ENCODE measurements at regions not wholly inside any gene's neighbourhood (a gene's known extent, or its start where the extent isn't known, plus 50 kb on each side); places are given as distances from the start of the nearest gene placed in this dataset.

GRCh38 chr15:47998619-47999019 is 122.2 kb upstream of the SLC24A5 start:
- DNase-seq: no peak

- DNase-seq: no peak
These were observed 119.3 kb upstream of the SLC24A5 start for GRCh38 chr15:48001393-48002039.

- DNase-seq: no peak
These were observed 118.0 kb upstream of the SLC24A5 start for GRCh38 chr15:48002767-48003166.

DNA sequence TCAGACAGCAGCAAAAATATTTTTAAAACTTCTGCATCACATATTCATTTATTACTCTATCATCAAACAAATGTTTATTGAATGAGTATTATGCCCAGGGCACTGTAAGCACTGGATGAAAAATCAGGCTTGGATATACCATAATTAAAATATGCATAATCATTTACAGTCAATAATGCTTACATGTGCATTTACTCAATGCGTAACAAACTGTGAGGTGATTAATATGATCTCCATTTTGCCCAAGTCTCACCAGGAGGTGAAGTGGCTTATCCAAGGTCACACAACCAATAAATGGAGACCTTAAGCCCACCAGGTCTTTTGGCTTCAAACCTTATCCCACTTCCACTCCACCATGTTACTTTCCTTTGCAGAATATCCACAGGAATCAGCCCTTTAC is 117.3 kb upstream of the SLC24A5 start:
- DNase-seq: no peak

- no peak for DNase-seq
These were observed 115.7 kb upstream of the SLC24A5 start for GRCh38 chr15:48005077-48005476.

- DNase-seq: no peak
These were observed 114.7 kb upstream of the SLC24A5 start for GRCh38 chr15:48006031-48006511.

- no peak for DNase-seq
These were observed 110.5 kb upstream of the SLC24A5 start for GRCh38 chr15:48010316-48010715.

DNA sequence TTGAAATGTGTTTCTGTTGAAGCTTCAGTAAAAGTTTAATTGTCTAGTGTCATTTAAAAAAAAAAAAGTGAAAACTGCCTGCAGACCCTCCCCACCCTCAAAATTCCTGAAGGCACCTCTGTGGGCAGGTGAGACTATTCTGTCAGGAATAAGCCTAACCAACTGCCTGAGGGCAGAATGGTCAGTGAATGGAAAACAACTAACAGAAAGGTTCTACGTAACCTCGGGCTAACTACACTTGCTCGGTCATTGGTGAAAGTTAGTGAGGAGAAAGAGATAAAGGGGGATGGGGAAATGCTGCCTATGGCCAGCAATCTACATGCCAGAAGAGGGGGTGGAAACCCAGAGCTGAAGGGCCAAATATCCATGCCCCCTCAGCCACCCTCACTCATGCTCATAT is 108.6 kb upstream of the SLC24A5 start:
- DNase-seq: no peak

DNA sequence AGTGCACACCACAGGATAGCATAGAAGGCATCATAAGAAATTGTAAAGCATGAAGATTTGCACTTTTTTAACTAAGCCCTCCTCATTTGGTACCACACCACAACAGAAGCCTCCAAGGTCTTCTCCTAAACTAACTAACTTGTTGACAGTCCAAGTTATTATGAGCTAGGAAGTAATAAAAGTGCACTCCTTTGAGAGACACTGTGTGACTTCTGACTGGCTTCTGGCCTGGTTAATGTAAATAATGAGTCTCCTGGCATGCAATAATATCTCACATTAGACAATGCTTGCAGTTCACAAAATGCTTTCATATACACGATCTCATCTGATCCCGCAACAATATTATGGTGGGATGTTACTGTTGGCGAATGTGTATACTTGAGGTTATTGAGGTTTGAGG is 103.9 kb upstream of the SLC24A5 start:
- DNase-seq: no peak

DNA sequence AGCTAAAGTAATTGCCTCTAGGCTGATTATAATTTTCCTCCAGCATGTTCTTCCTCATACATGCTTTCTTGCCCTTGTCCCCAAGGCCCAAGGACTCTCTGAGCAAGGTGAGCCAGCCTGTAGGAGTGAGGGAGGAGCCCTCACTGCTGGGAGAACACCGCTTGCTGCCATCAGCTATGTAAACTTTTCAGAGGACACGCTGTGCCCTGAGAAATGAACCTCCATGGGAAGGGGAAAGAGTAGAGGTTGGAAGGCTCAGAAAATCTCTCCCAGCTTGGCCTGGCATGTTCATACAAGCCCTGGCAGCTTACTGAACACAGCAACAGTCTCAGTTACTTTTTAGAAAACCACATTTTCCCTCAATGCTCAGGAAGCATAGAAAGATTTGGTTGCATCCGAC is 103.0 kb upstream of the SLC24A5 start:
- DNase-seq: no peak

- no peak for DNase-seq
These were observed 100.6 kb upstream of the SLC24A5 start for GRCh38 chr15:48020166-48020565.

GRCh38 chr15:48021336-48022086 is 99.3 kb upstream of the SLC24A5 start:
- DNase-seq: no peak

- no peak for DNase-seq
These were observed 95.7 kb upstream of the SLC24A5 start for GRCh38 chr15:48025118-48025517.

DNA sequence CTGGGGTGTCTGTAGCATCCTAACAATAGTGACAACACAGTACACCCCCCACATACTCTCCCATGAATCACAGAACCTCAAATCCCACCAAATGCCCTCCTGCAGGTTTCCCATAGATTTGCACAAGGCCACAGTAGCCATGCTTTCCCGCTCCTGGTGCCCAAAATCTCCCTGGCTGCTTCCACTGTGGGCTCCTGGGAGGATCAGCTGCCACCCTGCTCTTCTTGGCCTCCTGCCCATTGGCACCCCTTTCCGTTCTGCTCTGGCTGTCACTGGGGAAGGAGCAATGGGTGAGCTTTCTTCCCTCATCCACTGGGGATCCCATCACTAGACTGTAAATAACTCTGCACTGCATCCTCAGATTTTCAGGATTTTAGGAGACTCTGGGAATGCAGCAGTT is 92.1 kb upstream of the SLC24A5 start:
- no peak for DNase-seq

GRCh38 chr15:48029642-48030041 is 91.1 kb upstream of the SLC24A5 start:
- no peak for DNase-seq

- DNase-seq: no peak
These were observed 89.3 kb upstream of the SLC24A5 start for GRCh38 chr15:48031466-48031865.

GRCh38 chr15:48031973-48032372 is 88.8 kb upstream of the SLC24A5 start:
- no peak for DNase-seq

DNA sequence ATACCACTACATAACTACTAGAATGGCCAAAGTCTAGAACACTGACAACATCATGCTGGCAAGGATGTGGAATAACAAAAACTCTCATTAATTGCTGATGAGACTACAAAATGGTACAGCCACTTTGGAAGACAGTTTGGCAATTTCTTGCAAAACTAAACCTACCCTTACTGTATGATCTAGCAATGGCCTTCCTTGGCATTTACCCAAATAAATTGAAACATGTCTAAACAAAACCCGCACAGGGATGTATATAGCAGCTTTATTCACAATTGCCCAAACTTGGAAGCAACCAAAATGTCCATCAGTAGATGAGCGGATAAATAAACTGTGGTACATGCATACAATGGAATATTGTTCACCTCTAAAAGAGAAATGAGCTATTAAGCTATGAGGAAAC is 87.9 kb upstream of the SLC24A5 start:
- no peak for DNase-seq

- DNase-seq: no peak
These were observed 82.6 kb upstream of the SLC24A5 start for GRCh38 chr15:48038221-48038620.

GRCh38 chr15:48040166-48040817 is 80.5 kb upstream of the SLC24A5 start:
- DNase-seq: no peak

GRCh38 chr15:48041454-48041853 is 79.3 kb upstream of the SLC24A5 start:
- DNase-seq: no peak

DNA sequence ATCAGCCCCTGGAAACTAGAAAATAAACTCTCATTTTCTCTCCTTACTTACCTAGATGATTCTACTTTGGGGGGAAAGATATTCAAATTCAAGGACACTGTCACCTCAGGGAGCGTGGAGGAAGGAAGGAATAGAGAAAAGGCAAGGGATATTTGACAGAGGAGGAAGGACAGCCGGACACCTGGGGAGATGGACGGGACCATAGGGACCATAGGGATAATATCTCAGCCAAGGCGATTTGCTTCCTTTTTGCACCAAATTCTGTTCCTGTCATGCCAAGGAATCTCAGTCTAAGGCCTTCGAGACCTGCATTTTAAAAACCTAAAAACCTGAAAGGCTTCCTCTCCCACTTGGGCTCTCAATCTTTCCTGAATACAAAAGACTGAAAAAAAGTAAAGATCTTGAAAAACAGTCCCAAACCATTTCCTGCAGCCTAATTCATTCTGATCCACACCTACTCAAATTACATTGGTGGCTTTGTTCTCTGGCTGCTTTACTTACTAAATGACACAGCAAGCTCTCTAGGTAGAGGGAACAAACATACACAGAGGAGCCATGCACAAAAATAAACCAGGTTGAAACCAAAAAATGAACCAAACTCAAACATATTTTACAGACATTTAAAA is 73.9 kb upstream of the SLC24A5 start:
- DNase-seq: no peak

DNA sequence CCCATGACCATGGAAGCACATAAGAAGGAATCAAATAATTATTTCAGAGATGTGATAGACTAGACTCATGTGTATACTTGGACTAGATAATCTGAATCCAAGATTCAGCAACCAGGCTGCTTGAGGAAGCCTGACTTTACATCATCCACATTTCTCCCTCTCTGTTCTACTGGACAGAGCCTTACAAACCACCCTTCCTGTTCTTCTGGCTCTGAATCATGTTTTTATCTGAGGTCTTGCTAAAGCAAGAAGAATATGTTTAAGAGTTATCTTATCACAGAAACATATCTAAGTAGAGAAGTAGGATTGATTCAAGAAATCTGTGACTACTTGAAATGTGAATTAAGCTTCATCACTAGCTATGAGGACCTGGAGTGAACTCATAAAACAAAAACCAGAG is 71.1 kb upstream of the SLC24A5 start:
- DNase-seq: no peak

GRCh38 chr15:48052946-48053345 is 67.8 kb upstream of the SLC24A5 start:
- no peak for DNase-seq
